GM19043 (cell line): ENCODE measurements at regions not wholly inside any gene's neighbourhood (a gene's known extent, or its start where the extent isn't known, plus 50 kb on each side); places are given as distances from the start of the nearest gene placed in this dataset.

ENCODE experiments used
- ATAC-seq: cut with Tn5 transposase; IDR thresholded peaks from one replicate; pipeline ENCODE4 v1.9.1; 2021; ENCODE audit warnings: low read depth; ENCODE audit not compliant: unreplicated experiment

DNA sequence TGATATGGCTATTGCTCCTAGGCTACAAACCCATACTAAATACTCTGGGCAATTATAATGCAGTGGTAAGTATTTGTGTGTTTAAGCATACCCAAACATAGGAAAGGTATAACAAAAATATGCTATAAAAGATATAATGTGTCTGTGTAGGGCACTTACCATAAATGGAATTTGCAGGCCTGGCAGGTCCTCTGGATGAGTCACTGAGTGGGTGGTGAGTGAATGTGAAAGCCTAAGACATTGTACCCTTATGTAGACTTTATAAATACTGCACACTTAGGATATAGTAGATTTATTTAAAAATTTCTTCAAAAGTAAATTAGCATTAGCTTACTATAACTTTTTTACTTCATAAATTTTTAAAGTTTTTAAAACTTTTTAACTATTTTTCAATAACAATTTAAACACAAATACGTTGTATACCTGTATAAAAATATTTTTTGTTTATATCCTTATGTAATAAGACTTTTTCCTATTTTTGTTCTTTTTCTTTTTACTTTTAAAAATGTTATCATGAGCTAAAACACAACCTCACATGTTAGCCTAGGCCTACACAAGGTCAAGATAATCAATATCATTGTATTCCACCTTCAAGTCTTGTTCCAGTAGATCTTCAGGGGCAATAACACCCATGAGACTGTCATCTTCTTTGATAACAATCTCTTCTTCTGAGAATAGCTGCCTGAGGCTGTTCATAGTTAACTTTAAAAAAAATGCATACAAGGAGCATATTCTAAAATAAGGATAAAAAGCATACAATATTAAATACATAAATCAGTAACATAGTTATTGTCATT is 306.3 kb upstream of the RGS18 start:
- no peak for ATAC-seq

GRCh38 chr1:191852907-191853306 is 305.4 kb upstream of the RGS18 start:
- ATAC-seq: no peak

- ATAC-seq: no peak
Observed at GRCh38 chr1:191857600-191857999, 300.7 kb upstream of the RGS18 start.

DNA sequence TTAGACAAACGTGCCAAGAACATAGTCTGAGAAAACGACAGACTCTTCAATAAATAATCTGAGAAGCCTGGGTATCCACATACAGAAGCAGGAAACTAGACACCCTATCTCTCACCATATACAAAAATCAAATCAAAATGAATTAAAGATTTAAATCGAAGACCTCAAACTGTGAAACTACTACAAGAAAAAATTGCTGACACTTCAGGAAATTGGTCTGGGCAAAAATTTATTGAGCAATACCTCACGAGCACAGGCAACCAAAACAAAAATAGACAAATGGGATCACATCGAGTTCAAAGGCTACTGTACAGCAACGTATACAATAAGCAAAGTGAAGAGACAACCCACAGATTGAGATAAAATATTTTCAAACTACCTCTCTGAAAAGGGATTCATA is 292.8 kb upstream of the RGS18 start:
- no peak for ATAC-seq

DNA sequence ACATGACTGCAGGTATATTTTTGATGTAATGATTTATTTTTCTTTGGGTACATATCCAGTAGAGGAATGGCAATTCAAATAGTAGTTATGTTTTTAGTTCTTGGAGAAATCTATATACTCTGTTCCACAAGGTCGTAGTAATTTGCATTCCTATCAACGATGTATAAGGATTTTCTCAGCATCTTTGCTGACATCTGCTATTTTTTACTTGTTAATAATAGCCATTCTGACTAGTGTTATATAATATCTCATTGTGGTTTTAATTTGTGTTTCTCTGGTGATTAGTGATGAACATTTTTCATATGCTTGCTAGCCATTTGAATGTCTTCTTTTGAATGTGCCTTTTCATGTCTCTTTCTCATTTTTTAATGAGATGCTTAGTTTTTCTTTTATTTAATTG is 292.1 kb upstream of the RGS18 start:
- ATAC-seq: no peak

GRCh38 chr1:191869790-191870312 is 288.4 kb upstream of the RGS18 start:
- no peak for ATAC-seq

DNA sequence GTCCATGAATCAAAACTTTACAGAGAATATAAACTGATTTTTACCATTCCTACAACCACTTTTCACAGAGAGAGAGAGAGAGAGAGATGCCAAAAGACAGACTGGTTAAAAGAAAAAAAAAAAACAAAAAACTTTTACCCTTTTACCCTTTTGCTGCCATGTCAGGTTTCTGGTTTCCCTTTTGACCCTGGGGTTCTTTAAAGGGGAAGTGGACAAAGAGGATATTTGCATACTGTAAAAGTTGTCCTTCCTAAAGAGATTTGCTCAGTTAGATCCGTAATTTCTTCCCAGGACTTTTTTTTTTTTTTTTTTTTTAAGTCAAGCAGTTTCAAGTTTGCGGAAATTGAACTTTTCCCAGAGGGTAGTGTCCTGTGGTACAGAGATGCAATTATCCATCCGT is 287.8 kb upstream of the RGS18 start:
- no peak for ATAC-seq

DNA sequence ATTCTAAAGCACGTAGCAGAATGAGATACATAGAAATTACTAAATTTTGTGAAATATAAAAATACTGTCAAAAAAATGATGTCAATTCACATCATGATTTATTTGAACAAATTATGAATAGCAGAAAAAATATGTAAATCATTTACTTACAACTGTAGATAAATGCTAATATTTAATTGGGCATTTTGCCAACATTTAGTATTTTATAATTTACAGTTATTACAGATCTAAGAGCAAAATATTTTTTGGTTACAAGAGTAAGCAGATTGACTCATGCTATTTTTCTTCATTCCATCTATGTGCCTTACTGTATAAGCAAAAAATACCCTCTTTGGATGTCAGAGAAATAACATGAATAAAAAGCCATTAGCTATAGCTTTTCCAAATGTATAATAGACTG is 282.3 kb upstream of the RGS18 start:
- ATAC-seq: no peak

- ATAC-seq: no peak
Observed at GRCh38 chr1:191876631-191877030, 281.6 kb upstream of the RGS18 start.

DNA sequence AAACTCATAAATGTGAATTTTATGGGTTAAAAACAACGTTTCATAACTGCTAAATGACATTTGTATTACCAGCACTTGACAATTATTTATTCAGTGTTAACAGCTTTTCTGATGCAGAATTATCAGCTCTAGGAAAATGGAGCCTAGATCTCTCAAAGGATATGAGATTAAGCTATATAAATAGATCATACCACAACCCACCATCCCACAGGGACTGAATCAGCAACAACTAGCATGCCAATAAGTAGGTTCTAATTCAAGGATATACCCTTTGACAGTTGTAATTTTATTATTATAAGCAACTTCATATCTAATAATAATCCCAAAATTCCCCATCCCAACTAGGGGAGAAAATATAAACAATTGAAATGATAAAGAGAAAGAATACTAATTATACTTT is 275.4 kb upstream of the RGS18 start:
- ATAC-seq: no peak

DNA sequence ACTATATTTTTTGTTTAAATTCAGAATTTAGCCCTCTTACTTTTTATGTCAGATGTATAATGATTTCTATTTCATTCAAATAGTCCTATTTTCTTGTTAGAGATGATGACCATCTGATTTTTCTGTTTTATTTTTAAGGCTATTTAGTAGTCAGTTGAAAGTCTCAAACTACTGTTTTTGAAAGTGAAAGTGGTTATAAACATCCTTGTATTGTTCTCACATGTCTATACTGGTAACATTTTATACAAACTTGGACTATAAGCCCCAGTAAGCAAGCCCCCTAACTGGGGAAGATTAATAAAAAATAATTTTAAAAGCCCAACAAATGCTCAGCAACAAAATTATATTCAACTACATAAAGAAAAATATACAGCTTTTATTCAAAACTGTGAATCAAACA is 271.3 kb upstream of the RGS18 start:
- peak; percentile 54 for ATAC-seq

- no peak for ATAC-seq
Observed at GRCh38 chr1:191888996-191889622, 269.2 kb upstream of the RGS18 start.

DNA sequence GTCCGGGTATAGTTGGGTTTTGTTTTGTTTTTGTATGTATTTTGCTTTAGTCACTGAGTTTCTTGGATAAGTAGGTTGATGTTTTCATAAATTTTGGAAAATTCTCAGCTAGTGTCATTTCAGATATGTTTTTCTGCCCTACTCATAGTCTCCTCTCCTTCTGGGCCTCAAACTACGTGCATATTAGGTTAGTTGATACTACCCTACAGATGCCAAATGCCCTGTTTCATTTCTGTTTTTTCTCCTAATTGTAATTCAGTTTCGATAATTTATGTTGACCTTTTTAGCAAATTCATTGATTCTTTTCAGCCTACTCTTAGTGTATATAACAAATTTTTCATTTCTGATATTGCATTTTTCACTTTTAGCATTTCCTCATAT is 268.6 kb upstream of the RGS18 start:
- no peak for ATAC-seq

GRCh38 chr1:191890433-191891088 is 267.7 kb upstream of the RGS18 start:
- no peak for ATAC-seq

- no peak for ATAC-seq
Observed at GRCh38 chr1:191892716-191893115, 265.5 kb upstream of the RGS18 start.

- ATAC-seq: no peak
Observed at GRCh38 chr1:191895049-191895448, 263.2 kb upstream of the RGS18 start.

DNA sequence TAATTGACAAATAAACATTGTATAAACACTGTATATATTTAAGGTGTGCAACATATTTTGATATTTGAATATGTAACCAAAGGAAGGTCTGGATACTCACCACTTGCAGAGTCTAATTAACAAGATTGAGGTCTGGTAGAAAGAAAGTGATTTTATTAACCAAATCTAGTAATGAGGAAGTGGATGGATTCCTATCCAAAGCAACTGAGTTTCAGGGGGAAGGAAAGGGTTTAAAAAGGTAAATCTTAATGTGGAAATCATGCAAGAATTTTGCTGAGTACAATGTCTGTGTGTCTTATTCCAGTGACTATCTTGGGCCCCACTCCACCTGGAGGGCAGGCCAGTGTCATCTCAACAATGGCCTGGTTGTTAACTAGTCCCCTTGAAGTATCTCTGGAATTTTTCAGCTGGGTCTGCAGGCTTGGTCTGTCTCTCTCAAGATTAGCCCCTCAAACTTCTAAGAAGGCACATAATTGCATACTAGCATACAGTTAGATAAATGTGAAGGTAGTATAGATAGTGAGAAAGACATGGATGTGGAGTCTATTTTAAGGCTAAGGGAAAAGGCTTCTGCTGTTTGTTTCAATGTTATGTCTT is 262.7 kb upstream of the RGS18 start:
- no peak for ATAC-seq

DNA sequence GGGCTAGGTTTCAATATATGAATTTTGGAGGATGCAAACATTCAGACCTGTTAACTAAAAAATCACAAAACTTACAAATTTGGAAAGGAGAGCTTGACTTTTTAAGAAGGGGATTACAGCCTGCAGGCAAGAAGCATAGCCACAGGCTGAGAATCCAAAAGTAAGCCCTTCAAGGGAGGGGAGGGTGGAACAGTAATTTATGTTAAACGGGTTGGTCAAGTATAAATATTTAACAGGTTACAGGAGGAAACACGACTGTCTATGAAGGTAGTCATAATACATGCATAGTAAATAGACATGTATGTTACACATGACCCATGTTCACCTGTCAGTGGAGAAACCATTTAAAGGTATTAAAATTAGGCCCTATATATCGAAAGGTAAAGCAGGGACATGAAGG is 261.1 kb upstream of the RGS18 start:
- no peak for ATAC-seq

DNA sequence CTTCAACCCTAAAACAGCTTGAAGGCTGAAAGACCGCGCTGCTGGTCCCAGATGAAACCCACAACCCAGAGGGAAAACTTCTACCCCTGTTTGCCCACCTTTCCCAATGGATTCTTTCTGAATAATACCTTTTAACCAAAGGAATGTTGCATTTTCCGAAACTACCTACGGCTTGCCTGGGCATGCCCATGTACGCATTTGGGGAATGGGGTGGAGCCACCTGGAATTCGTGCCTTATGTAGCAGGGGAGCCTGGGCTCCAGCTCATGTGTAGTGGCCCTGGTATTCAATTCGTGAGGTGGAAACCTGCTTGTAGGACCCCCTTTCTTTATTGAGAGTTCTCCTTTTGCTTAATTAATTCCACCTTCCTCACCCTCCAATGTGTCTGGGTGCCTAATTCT is 256.6 kb upstream of the RGS18 start:
- no peak for ATAC-seq

DNA sequence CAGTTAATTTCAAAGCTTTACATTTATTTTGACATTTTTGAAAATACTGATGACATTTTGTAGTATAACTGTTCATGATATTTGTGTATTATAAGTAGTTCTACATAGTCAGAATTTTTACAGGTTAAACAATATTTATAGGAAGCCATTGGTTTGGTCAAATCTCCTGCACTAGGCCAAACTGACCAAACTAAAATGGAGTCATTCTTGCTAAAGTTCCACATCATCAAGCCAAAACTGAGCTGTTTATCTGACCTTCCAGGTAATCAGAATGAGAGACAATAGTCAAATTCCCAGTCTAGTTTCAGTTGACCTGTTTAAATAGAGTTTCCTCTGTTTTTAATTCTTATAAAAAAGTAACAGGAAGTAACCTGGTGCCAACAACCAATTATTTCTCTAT is 253.3 kb upstream of the RGS18 start:
- no peak for ATAC-seq

DNA sequence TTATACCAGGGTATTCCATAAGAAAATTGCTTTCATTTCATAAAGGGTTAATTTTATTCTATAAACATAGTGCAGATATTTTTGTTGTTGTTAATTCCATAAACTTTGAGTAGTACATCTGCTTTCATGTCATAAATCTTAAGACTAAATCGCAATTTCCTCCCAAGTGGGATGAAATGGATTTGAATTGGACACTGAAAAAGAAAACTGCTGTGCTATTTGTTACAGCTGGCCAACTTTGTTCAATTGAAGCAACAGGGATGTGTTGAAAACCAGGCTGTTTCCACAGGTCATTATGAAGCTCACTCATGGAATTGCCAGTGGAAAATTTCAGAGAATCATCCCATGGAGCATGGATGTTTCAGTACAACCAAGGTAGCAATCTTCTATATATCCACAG is 252.5 kb upstream of the RGS18 start:
- no peak for ATAC-seq
